H4 (cell line): ENCODE measurements at regions not wholly inside any gene's neighbourhood (a gene's known extent, or its start where the extent isn't known, plus 50 kb on each side); places are given as distances from the start of the nearest gene placed in this dataset.

Experiments
- DNase-seq: peaks from one replicate; pipeline ENCODE4 v3.0.0-alpha.2; 2015; ENCODE audit warnings: low spot score

DNA sequence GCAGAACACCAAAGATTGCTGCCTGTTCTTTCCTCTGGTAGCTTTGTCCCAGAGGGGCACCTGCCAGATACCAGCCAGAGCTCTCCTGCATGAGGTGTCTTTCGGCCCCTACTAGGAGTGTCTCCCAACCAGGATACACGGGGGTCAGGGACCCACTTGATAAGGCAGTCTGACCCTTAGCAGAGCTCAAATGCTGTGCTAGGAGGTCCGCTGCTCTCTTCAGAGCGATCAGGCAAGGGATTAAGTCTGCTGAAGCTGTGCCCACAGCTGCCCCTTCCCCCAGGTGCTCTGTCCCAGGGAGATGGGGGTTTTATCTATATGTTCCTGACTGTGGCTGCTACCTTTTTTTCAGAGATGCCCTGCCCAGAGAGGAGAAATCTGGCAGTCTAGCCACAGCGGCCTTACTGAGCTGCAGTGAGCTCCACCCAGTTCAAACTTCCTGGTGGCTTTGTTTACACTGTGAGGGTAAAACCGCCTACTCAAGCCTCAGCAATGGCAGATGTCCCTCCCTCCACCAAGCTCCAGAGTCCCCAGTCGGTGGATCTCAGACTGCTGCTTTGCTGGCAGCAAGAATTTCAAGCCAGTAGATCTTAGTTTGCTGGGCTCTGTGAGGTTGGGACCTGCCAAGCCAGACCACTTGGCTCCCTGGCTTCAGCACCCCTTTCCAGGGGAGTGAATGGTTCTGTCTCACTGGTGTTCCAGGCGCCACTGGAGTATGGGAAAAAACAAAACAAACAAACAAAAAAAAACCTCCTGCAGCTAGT lies 52.0 kb upstream of the TMTC2 start:
- DNase-seq, result peak; percentile 49

DNA sequence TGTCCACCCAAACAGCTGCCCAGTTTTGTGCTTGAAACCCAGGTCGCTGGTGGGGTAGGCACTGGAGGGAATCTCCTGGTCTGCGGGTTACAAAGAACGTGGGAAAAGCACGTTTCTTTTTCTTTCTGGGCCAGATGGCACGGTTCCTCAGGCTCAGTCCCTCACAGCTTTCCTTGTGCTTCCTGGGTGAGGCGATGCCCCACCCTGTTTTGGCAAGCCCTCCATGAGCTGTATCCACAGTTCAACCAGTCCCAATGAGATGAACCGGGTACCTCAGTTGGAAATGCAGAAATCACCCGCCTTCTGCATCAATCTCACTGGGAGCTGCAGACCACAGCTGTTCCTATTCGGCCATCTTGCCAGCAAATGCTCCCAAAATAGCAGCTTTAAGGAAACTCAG lies 51.4 kb upstream of the TMTC2 start:
- peak; percentile 10 for DNase-seq
